Suprapubic skin (tissue), 4 donors: ENCODE measurements at regions not wholly inside any gene's neighbourhood (a gene's known extent, or its start where the extent isn't known, plus 50 kb on each side); places are given as distances from the start of the nearest gene placed in this dataset.

Source experiments
- DNase-seq, 2 donors: peaks; one replicate each; pipeline ENCODE4 v3.0.0-alpha.2; 2019; ENCODE audit warnings: low spot score in 2 of 2
- H3K27ac ChIP-seq: fragments of 200-600 bp; sonication (generic); one replicate; pipeline ENCODE4 v1.5.1; 2019
- H3K27me3 ChIP-seq: fragments of 200-600 bp; sonication (generic); one replicate; pipeline ENCODE4 v1.5.1; 2019
- H3K36me3 ChIP-seq: fragments of 200-600 bp; sonication (generic); one replicate; pipeline ENCODE4 v1.5.1; 2019
- H3K4me1 ChIP-seq: fragments of 200-600 bp; sonication (generic); one replicate; pipeline ENCODE4 v1.5.1; 2019
- H3K4me3 ChIP-seq: fragments of 200-600 bp; sonication (generic); one replicate; pipeline ENCODE4 v1.5.1; 2019; ENCODE audit warnings: mild to moderate bottlenecking
- H3K9me3 ChIP-seq: fragments of 200-600 bp; sonication (generic); one replicate; pipeline ENCODE4 v1.5.1; 2019
- EP300 ChIP-seq: sonication (generic); formaldehyde crosslinking; IDR thresholded peaks from one replicate; pipeline ENCODE4 v1.6.1; 2017; ENCODE audit warnings: antibody characterized with exemption
- POLR2A ChIP-seq, 2 donors: fragments of 450-650 bp; IDR thresholded peaks; one replicate each; pipeline ENCODE4 v1.6.1; 2017; ENCODE audit warnings: antibody characterized with exemption in 2 of 2, mild to moderate bottlenecking in 2 of 2, moderate library complexity in 2 of 2
- POLR2AphosphoS5 ChIP-seq, 3 donors: sonication (generic); formaldehyde crosslinking; IDR thresholded peaks; one replicate each; pipeline ENCODE4 v1.6.1; 2017; ENCODE audit warnings: antibody characterized with exemption in 3 of 3
- WGBS: methylation state at CpG from one replicate; pipeline ENCODE4 v1.1.5; 2018; 5-methylcytosine and 5-hydroxymethylcytosine counted together
- TF ChIP-seq, protein P1 (sequence below), 2 donors: fragments of 200-600 bp in 1 of 2; fragments of 450-650 bp in 1 of 2; sonication (generic) in 1 of 2; IDR thresholded peaks; one replicate each; pipeline ENCODE4 v1.5.1; 2016 to 2019; ENCODE audit warnings: antibody characterized with exemption in 2 of 2, mild to moderate bottlenecking in 1 of 2, moderate library complexity in 1 of 2

DNA sequence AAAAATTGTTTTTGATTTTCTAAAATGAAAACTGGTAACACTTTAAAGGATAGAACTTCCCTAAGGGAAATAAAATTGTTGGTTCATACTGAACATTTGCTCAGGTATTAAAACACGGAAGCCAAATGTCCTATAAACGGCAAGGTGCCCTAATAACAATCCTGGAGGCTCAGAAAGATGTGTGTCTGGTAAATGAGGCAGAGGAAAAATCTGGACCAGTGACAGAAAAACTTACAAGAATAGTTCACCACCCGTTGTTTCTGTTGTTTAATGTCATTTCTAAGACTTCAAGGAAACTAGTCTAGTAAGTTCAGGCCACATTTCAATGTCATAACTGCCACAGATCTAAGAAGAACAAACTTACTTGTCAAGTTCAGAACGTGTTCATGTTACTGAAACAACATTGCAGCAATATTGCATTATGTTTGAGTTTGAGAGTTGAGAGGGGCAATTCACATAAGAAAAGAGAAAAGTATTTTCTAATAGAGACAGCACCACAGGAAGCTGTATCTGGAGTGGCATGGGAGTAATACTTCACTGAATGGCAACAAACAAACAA lies 476.6 kb downstream of the GRXCR1 start:
- 55% methylated on average over 4 of the region's 4 CpGs for WGBS
- Histone ChIP-seq H3K4me3 (no peak overlapping the region), H3K4me1 (no peaks in the 10 kb centered on the region), H3K27me3 (no peaks in the 10 kb centered on the region), H3K36me3 (no peaks in the 10 kb centered on the region), H3K9me3 (peaks cover 8% of the 10 kb centered on the region), H3K27ac (no peak overlapping the region)
- DNase-seq = no peak
- no peak for TF ChIP-seq EP300
- TF ChIP-seq POLR2A (IDR thresholded peaks at IDR 0.05) = no peak
- TF ChIP-seq POLR2AphosphoS5 (IDR thresholded peaks at IDR 0.05) = no peak
- TF ChIP-seq, protein P1, sequence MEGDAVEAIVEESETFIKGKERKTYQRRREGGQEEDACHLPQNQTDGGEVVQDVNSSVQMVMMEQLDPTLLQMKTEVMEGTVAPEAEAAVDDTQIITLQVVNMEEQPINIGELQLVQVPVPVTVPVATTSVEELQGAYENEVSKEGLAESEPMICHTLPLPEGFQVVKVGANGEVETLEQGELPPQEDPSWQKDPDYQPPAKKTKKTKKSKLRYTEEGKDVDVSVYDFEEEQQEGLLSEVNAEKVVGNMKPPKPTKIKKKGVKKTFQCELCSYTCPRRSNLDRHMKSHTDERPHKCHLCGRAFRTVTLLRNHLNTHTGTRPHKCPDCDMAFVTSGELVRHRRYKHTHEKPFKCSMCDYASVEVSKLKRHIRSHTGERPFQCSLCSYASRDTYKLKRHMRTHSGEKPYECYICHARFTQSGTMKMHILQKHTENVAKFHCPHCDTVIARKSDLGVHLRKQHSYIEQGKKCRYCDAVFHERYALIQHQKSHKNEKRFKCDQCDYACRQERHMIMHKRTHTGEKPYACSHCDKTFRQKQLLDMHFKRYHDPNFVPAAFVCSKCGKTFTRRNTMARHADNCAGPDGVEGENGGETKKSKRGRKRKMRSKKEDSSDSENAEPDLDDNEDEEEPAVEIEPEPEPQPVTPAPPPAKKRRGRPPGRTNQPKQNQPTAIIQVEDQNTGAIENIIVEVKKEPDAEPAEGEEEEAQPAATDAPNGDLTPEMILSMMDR (IDR thresholded peaks at IDR 0.05) = no peak

DNA sequence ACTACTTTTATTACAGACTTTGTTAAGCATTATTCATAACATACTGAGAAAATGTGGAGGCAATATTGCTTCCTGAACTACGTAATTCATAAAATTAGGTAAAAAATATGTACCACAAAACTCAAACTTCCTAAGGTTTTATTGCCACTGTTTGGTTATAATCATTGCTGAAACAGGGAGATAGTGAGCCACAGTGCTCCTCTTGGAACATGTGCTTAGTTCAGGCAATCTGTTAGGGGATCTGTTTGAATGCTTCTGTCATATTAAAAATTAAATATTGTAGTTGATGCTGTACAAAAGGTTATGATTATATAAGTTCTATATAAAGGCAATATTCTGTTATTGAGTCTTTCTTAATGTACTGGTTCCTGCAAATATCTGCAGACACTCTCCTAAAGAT lies 480.7 kb downstream of the GRXCR1 start:
- WGBS = 76% methylated on average over 1 of the region's 1 CpG
- no peak overlapping the region for H3K4me3 ChIP-seq
- no peak for TF ChIP-seq EP300
- TF ChIP-seq POLR2A (IDR thresholded peaks at IDR 0.05) = no peak
- TF ChIP-seq POLR2AphosphoS5 (IDR thresholded peaks at IDR 0.05) = no peak
- TF ChIP-seq, protein P1 (IDR thresholded peaks at IDR 0.05) = no peak
- no peak overlapping the region for H3K27ac ChIP-seq
- no peak for DNase-seq
- no peaks in the 10 kb centered on the region for H3K4me1 ChIP-seq
- no peaks in the 10 kb centered on the region for H3K27me3 ChIP-seq
- H3K36me3 ChIP-seq = no peaks in the 10 kb centered on the region
- H3K9me3 ChIP-seq = peaks cover 9% of the 10 kb centered on the region

DNA sequence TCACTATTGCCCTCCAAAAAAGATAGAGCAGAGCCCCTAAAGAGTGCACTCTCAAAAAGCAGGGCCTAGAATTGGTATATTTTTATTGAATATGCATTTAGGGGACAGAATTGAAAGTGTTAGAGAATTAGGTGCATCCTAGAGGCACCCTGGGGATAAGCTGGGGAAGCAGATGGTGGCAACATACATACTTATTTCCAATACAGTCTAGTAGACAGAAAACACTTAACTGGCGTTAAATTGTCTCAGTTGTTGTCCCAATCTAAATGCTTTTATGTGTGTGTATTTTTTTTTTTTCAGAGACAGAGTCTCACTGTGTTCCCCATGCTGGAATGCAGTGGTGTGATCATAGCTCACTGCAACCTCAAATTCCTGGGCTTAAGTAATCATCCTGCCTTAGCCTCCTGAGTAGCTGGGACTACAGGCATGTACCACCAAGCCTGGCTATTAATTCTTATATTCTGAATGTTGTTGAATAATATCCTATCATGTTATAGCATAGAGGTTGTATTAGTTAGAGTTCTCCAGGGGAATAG lies 481.8 kb downstream of the GRXCR1 start:
- Histone ChIP-seq H3K4me1 (no peaks in the 10 kb centered on the region), H3K36me3 (no peaks in the 10 kb centered on the region), H3K27ac (no peak overlapping the region), H3K9me3 (peaks cover 9% of the 10 kb centered on the region), H3K4me3 (no peak overlapping the region), H3K27me3 (no peaks in the 10 kb centered on the region)
- no peak for DNase-seq
- WGBS = 48% methylated on average over 1 of the region's 1 CpG
- TF ChIP-seq POLR2A (IDR thresholded peaks at IDR 0.05) = no peak
- no peak for TF ChIP-seq POLR2AphosphoS5 (IDR thresholded peaks at IDR 0.05)
- TF ChIP-seq EP300 = no peak
- TF ChIP-seq, protein P1 (IDR thresholded peaks at IDR 0.05) = no peak

DNA sequence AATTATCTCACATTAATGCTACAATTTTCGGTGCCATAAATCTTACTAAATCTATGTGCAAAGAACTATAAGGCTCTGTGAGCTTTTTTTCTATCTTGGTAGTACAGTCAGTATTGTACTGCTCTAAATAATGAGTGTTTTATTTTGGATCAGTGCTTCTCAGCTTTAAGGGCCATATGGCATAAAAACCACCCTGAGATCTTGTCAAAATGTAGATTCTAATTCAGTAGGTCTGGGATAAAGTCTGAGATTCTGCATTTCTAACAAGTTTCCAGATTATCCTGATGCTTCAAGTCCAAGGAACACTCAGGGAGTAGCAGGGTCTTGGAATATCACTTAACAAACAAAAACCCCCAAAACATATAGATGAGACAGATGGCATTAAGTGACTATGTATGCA lies 486.5 kb downstream of the GRXCR1 start:
- no peaks in the 10 kb centered on the region for H3K4me1 ChIP-seq
- DNase-seq = no peak
- 87% methylated on average over 1 of the region's 1 CpG for WGBS
- H3K27me3 ChIP-seq = no peaks in the 10 kb centered on the region
- no peaks in the 10 kb centered on the region for H3K36me3 ChIP-seq
- H3K4me3 ChIP-seq = no peak overlapping the region
- TF ChIP-seq POLR2A (IDR thresholded peaks at IDR 0.05) (no peak), POLR2AphosphoS5 (IDR thresholded peaks at IDR 0.05) (no peak), EP300 (no peak)
- TF ChIP-seq, protein P1 (IDR thresholded peaks at IDR 0.05) = no peak
- no peak overlapping the region for H3K27ac ChIP-seq
- H3K9me3 ChIP-seq = peaks cover 7% of the 10 kb centered on the region

DNA sequence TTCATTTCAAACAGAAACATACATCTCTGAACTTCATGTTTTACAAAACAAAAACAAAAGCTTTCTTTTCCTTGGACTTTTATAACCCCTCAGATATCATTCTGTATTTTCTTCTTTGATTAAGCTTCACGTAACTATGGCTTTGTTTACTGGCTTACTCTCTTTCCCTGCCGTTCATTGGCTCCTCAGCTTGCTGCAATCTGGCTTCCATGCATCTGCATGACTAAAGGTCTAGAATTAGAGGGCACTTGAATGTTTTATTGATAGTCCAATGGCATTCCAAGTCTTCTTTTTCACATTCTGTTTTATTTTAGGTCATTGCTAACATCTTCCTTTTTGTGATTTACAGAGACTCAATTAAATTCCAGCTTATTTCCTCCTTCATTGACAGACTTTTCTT lies 487.6 kb downstream of the GRXCR1 start:
- TF ChIP-seq EP300 = no peak
- TF ChIP-seq POLR2A (IDR thresholded peaks at IDR 0.05) = no peak
- TF ChIP-seq, protein P1 (IDR thresholded peaks at IDR 0.05) = no peak
- no peak for TF ChIP-seq POLR2AphosphoS5 (IDR thresholded peaks at IDR 0.05)
- no peak for DNase-seq
- WGBS = 52% methylated on average over 2 of the region's 2 CpGs

More for the DNA sequence above, 487.6 kb downstream of the GRXCR1 start:
- Histone ChIP-seq H3K27me3 (no peaks in the 10 kb centered on the region), H3K4me3 (no peak overlapping the region), H3K4me1 (no peaks in the 10 kb centered on the region), H3K36me3 (no peaks in the 10 kb centered on the region), H3K9me3 (peaks cover 7% of the 10 kb centered on the region), H3K27ac (no peak overlapping the region)
